ENCODE measurements at regions not wholly inside any gene's neighbourhood (a gene's known extent, or its start where the extent isn't known, plus 50 kb on each side); places are given as distances from the start of the nearest gene placed in this dataset.
"Not testable (repeated sequence)": the region's sequence is repeated elsewhere in the genome, so short reads cannot be mapped to it uniquely, and the experiment has no call there.

- ATAC-seq (no peak), DNase-seq (no peak)
- Mint-ChIP-seq H3K36me3 (no peaks in the 10 kb centered on the region), H3K27me3 (peaks cover 3% of the 10 kb centered on the region), H3K27ac (no peak overlapping the region), H3K4me1 (no peaks in the 10 kb centered on the region), H3K9me3 (ENCODE audit: low read depth) (no peaks in the 10 kb centered on the region), H3K4me3 (no peak overlapping the region)
- CTCF ChIA-PET: no interaction called here
Measured at GRCh38 chr5:155625315-155625714, 611.8 kb downstream of the KIF4B start.

- H3K27ac Mint-ChIP-seq: no peak overlapping the region
- CTCF ChIA-PET: interaction anchor here (0.7 kb wide), 1 partner anchor 1084 kb away, joined by 3 read pairs; no protein-coding TSS in a partner anchor
- DNase-seq (no peak), ATAC-seq (no peak)
- no peak overlapping the region for H3K4me3 Mint-ChIP-seq
- H3K27me3 Mint-ChIP-seq: no peaks in the 10 kb centered on the region
- no peaks in the 10 kb centered on the region for H3K9me3 Mint-ChIP-seq (ENCODE audit: low read depth)
- no peaks in the 10 kb centered on the region for H3K36me3 Mint-ChIP-seq
- H3K4me1 Mint-ChIP-seq: no peaks in the 10 kb centered on the region
Measured at GRCh38 chr5:155625897-155626543, 612.5 kb downstream of the KIF4B start.

- H3K4me3 Mint-ChIP-seq: no peak overlapping the region
- CTCF ChIA-PET: interaction anchor here (0.7 kb wide), 1 partner anchor 1084 kb away, joined by 3 read pairs; no protein-coding TSS in a partner anchor
- H3K9me3 Mint-ChIP-seq (ENCODE audit: low read depth): no peaks in the 10 kb centered on the region
- no peak overlapping the region for H3K27ac Mint-ChIP-seq
- no peaks in the 10 kb centered on the region for H3K27me3 Mint-ChIP-seq
- H3K36me3 Mint-ChIP-seq: no peaks in the 10 kb centered on the region
- no peak for DNase-seq
- ATAC-seq: no peak
- no peaks in the 10 kb centered on the region for H3K4me1 Mint-ChIP-seq
Measured at GRCh38 chr5:155626592-155626991, 613.0 kb downstream of the KIF4B start.

DNA sequence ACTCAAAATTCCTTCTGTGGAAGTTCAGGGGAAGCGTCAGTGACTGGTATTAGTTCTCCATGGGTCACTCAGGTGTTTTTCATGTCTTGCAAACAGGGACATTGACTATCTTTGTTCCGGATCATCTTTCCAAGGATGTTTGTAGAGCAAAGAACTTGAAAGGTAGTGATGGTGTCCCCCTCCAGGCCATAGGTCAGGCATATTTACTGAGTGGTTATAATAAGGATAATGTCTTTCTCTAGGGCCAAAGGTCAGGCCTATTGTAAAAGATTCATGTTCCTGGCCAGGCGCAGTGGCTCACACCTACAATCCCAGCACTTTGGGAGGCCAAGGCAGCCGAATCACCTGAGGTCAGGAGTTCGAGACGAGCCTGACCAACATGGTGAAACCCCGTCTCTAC, 614.8 kb downstream of the KIF4B start:
- Mint-ChIP-seq H3K27me3 (no peaks in the 10 kb centered on the region), H3K4me3 (no peak overlapping the region), H3K27ac (no peak overlapping the region), H3K9me3 (ENCODE audit: low read depth) (no peaks in the 10 kb centered on the region), H3K36me3 (no peaks in the 10 kb centered on the region), H3K4me1 (no peaks in the 10 kb centered on the region)
- no peak for DNase-seq
- CTCF ChIA-PET: no interaction called here
- ATAC-seq: no peak

DNA sequence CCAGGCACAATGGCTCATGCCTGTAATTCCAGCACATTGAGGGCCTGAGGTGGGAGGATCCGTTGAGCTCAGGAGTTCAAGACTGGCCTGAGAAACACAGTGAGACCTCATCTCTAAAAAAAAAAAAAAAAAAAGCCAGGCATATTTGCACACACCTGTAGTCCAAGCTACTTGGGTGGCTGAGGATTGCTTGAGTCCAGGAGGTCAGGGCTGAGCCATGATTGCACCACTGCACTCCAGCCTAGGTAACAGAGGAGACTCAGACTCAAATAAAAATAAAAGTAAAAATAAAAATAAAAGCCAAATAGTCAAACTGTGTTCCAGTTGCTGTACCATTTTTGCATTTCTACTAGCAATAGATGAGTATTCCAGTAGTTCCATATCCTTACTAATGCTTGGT, 616.0 kb downstream of the KIF4B start:
- Mint-ChIP-seq H3K36me3 (no peaks in the 10 kb centered on the region), H3K9me3 (ENCODE audit: low read depth) (no peaks in the 10 kb centered on the region), H3K27ac (no peak overlapping the region), H3K4me3 (no peak overlapping the region), H3K27me3 (no peaks in the 10 kb centered on the region), H3K4me1 (no peaks in the 10 kb centered on the region)
- DNase-seq: no peak
- CTCF ChIA-PET: no interaction called here
- no peak for ATAC-seq

DNA sequence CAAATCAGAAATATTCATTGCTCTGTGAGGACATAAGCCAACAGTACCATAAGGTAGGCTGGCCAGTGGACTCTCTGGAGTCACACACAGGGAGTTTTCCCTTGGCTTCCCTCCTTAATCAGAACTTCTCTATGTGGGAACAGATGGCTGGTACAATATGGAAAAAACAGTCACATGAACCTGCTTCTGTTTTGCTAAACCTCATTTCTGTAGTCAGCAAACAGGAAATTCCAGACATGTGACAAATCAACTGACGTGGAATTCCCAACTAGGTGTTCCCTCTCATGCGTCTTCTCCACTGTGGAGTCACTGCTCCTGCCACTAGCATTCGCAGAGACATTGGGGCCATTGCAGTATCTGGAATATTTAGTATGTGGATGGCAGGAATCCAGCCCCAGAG, 617.6 kb downstream of the KIF4B start:
- CTCF ChIA-PET: no interaction called here
- no peaks in the 10 kb centered on the region for H3K9me3 Mint-ChIP-seq (ENCODE audit: low read depth)
- no peaks in the 10 kb centered on the region for H3K27me3 Mint-ChIP-seq
- DNase-seq: no peak
- no peak overlapping the region for H3K4me3 Mint-ChIP-seq
- ATAC-seq: no peak
- no peaks in the 10 kb centered on the region for H3K4me1 Mint-ChIP-seq
- no peaks in the 10 kb centered on the region for H3K36me3 Mint-ChIP-seq
- H3K27ac Mint-ChIP-seq: no peak overlapping the region

DNA sequence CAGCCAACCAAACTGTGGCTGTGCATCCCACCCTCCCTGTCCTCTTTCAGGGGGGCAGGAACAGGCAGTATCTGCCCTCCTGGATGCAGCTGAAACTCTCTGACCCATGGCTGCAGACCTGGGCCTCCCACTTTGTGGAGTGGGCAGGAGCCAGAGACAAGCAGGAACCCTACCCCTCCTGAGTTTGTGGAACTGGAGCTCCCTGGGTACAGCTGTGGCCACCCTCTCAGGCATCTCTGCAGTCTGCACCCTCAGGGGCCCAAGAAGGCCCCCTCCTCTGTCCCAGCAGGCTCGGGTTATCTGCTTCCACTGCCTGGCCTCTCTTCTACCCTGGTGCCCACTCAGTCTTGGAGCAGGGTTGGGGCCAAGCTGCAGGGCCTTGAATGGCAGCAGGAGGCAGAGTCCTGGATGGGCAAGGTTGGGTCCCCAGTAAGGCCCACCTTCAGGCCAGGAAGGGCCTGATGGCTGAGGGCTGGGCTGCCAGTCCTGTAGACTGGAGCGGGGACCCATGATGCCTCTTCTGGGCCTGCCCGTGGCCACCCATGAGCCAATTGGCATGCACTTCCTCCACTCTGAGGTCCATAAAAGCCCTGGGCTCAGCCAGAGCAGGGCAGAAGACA, 619.9 kb downstream of the KIF4B start:
- Mint-ChIP-seq H3K36me3 (no peaks in the 10 kb centered on the region), H3K27ac (no peak overlapping the region), H3K4me3 (no peak overlapping the region), H3K4me1 (no peaks in the 10 kb centered on the region), H3K27me3 (no peaks in the 10 kb centered on the region), H3K9me3 (ENCODE audit: low read depth) (no peaks in the 10 kb centered on the region)
- ATAC-seq (no peak), DNase-seq (no peak)
- CTCF ChIA-PET: no interaction called here

DNA sequence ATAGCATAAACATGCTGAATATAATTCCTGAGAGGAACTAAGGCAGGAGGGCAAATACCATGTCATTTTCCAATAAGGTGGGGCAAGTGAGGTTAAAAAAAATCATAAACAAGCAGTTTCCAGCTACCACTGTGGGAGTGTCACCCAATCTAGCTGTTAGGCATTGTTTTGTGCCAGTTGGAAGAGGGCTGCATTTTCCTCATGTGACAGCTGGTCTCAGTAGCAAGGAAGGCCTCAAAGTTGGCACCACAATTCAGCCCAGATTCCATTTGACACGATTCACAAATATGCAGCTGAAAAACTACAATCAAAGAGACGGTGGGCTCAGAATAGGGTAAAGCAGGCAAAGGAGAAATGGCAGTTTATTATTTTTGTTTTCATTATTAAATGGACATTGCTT, 636.1 kb downstream of the KIF4B start:
- Mint-ChIP-seq H3K36me3 (no peaks in the 10 kb centered on the region), H3K27ac (no peak overlapping the region), H3K9me3 (ENCODE audit: low read depth) (no peaks in the 10 kb centered on the region), H3K4me3 (no peak overlapping the region), H3K27me3 (no peaks in the 10 kb centered on the region), H3K4me1 (no peaks in the 10 kb centered on the region)
- CTCF ChIA-PET: no interaction called here
- ATAC-seq: no peak
- no peak for DNase-seq

GRCh38 chr5:155655569-155655968, 642.0 kb downstream of the KIF4B start:
- ATAC-seq (no peak), DNase-seq (no peak)
- Mint-ChIP-seq H3K9me3 (ENCODE audit: low read depth) (no peaks in the 10 kb centered on the region), H3K4me3 (no peak overlapping the region), H3K4me1 (no peaks in the 10 kb centered on the region), H3K36me3 (no peaks in the 10 kb centered on the region), H3K27ac (no peak overlapping the region), H3K27me3 (no peaks in the 10 kb centered on the region)
- CTCF ChIA-PET: no interaction called here

DNA sequence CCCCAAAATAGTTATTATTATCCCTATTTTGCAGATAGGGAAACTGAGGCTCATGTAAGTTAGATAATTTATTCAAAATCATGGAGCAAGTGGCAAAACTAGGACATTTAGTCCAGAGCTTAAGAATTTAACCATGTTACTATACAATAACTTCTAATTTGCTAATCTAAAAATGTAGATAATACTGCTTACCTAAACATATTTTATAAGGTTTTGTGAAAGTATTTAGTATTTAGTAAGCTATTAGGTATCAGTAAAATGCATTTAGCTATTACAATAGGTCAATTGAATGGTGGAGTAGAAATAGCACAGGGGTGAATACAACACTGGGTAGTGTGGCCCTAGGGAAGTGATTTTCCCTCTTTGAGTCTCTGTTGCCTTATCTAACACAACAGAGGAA, 648.3 kb downstream of the KIF4B start:
- ATAC-seq: no peak
- no peaks in the 10 kb centered on the region for H3K36me3 Mint-ChIP-seq
- H3K4me3 Mint-ChIP-seq: no peak overlapping the region
- no peak for DNase-seq
- no peaks in the 10 kb centered on the region for H3K27me3 Mint-ChIP-seq
- H3K4me1 Mint-ChIP-seq: no peaks in the 10 kb centered on the region
- no peaks in the 10 kb centered on the region for H3K9me3 Mint-ChIP-seq (ENCODE audit: low read depth)
- CTCF ChIA-PET: no interaction called here
- H3K27ac Mint-ChIP-seq: no peak overlapping the region

DNA sequence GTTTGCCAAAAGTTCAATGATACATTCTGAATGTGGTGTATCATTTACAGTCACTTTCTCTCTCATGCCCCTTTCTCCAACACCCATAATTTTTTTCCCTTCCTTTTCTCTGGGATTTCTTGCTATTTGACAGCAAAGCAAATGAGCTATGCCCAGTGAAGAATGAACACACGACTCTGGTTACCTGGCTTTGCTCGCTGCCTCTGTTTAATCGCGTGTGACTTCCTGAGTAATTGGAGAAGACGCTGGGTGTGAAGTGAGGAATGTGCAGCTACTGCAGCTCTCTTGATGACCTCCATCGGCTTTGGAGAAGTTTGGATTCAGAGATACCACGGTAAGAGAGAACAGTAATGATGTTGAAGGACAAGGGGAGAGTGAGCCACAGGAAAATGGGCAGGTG, 651.8 kb downstream of the KIF4B start:
- H3K27me3 Mint-ChIP-seq: no peaks in the 10 kb centered on the region
- H3K9me3 Mint-ChIP-seq (ENCODE audit: low read depth): no peaks in the 10 kb centered on the region
- H3K4me3 Mint-ChIP-seq: no peak overlapping the region
- no peaks in the 10 kb centered on the region for H3K4me1 Mint-ChIP-seq
- CTCF ChIA-PET: no interaction called here
- DNase-seq: no peak
- H3K27ac Mint-ChIP-seq: no peak overlapping the region
- no peaks in the 10 kb centered on the region for H3K36me3 Mint-ChIP-seq
- ATAC-seq: no peak

DNA sequence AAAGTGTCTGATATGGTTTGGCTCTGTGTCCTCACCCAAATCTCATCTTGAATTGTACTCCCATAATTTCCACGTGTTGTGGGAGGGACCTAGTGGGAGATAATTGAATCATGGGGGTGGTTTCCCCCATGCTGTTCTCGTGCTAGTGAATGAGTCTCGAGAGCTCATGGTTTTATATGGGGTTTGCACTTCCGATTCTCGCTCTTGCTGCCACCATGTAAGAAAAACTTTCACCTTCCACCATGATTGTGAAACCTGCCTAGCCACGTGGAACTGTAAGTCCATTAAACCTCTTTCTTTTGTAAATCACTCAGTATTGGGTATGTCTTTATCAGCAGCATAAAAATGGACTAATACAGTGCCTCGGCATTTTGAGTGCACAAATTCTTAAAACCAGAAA, 655.0 kb upstream of the SGCD start:
- CTCF ChIA-PET; H3K4me3 Mint-ChIP-seq; H3K36me3 Mint-ChIP-seq; ATAC-seq; H3K4me1 Mint-ChIP-seq; H3K27ac Mint-ChIP-seq; DNase-seq; H3K9me3 Mint-ChIP-seq (ENCODE audit: low read depth); H3K27me3 Mint-ChIP-seq: not testable (repeated sequence)

- CTCF ChIA-PET: no interaction called here
- H3K9me3 Mint-ChIP-seq (ENCODE audit: low read depth): no peaks in the 10 kb centered on the region
- no peak for ATAC-seq
- no peaks in the 10 kb centered on the region for H3K4me1 Mint-ChIP-seq
- no peak overlapping the region for H3K4me3 Mint-ChIP-seq
- no peak overlapping the region for H3K27ac Mint-ChIP-seq
- H3K36me3 Mint-ChIP-seq: no peaks in the 10 kb centered on the region
- DNase-seq: no peak
- H3K27me3 Mint-ChIP-seq: no peaks in the 10 kb centered on the region
Measured at GRCh38 chr5:155676967-155677366, 650.0 kb upstream of the SGCD start.

- H3K4me1 Mint-ChIP-seq: no peaks in the 10 kb centered on the region
Measured at GRCh38 chr5:155678371-155678770, 648.6 kb upstream of the SGCD start.

DNA sequence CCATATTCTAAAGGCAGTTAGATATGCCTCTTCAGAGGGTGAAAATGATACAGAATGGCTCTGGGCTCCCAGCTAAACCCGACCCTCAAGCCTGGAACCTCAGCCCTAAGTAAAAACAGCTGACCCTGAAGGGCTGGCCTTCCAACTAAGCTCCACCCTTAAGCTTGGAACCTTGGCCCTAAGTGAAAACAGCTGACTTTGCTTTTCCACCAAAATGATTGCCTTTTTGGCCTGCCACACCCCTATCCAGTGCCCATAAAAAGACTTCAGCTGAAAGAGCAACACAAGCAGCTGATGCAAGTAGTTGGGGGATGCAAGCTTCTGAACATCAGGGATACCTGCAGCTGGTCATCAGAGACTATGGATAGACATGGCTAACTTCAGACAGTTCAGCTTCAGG, 647.4 kb upstream of the SGCD start:
- Mint-ChIP-seq H3K9me3 (ENCODE audit: low read depth) (peaks cover 3% of the 10 kb centered on the region), H3K27ac (no peak overlapping the region), H3K4me1 (no peaks in the 10 kb centered on the region), H3K36me3 (no peaks in the 10 kb centered on the region), H3K27me3 (no peaks in the 10 kb centered on the region), H3K4me3 (no peak overlapping the region)
- CTCF ChIA-PET: no interaction called here
- ATAC-seq: no peak
- DNase-seq: no peak

More at GRCh38 chr5:155678371-155678770, 648.6 kb upstream of the SGCD start:
- no peak overlapping the region for H3K27ac Mint-ChIP-seq
- H3K4me3 Mint-ChIP-seq: no peak overlapping the region
- CTCF ChIA-PET: no interaction called here
- H3K36me3 Mint-ChIP-seq: no peaks in the 10 kb centered on the region
- H3K27me3 Mint-ChIP-seq: no peaks in the 10 kb centered on the region
- DNase-seq (no peak), ATAC-seq (no peak)
- H3K9me3 Mint-ChIP-seq (ENCODE audit: low read depth): no peaks in the 10 kb centered on the region
